LNCaP clone FGC (cell line): ENCODE measurements at regions not wholly inside any gene's neighbourhood (a gene's known extent, or its start where the extent isn't known, plus 50 kb on each side); places are given as distances from the start of the nearest gene placed in this dataset.
A peak's percentile ranks its signal among the peaks of the same experiment; 100 is the strongest.

Experiments
- DNase-seq: peaks from one replicate; pipeline ENCODE4 v3.0.0-alpha.2; 2011; ENCODE audit warnings: low read depth
- H3K4me3 ChIP-seq: 2 replicates; pipeline ENCODE4 v1.5.1; 2011; ENCODE audit warnings: mild to moderate bottlenecking, low read depth, low read length, control low read depth
- CTCF ChIP-seq: IDR thresholded peaks from 2 replicates; pipeline ENCODE4 v1.5.1; 2012; ENCODE audit warnings: mild to moderate bottlenecking; ENCODE audit not compliant: control insufficient read depth, insufficient read depth; ENCODE audit errors: extremely low read depth

GRCh38 chr6:94658929-94659328 lies 918.4 kb upstream of the MANEA start:
- no peak for TF ChIP-seq CTCF
- no peak overlapping the region for H3K4me3 ChIP-seq
- DNase-seq, result no peak

- no peak overlapping the region for H3K4me3 ChIP-seq
- no peak for DNase-seq
- TF ChIP-seq CTCF, result no peak
Measured at GRCh38 chr6:94651239-94651638, 926.1 kb upstream of the MANEA start.

GRCh38 chr6:94645191-94645590 lies 932.1 kb upstream of the MANEA start:
- DNase-seq, result no peak
- no peak overlapping the region for H3K4me3 ChIP-seq
- TF ChIP-seq CTCF, result no peak

GRCh38 chr6:94639564-94639963 lies 937.8 kb upstream of the MANEA start:
- no peak for TF ChIP-seq CTCF
- no peak for DNase-seq
- H3K4me3 ChIP-seq, result no peak overlapping the region

GRCh38 chr6:94636780-94637385 lies 940.5 kb upstream of the MANEA start:
- no peak overlapping the region for H3K4me3 ChIP-seq
- DNase-seq, result peak; percentile 22
- peak; percentile 59 for TF ChIP-seq CTCF

GRCh38 chr6:94623586-94623985 lies 953.7 kb upstream of the MANEA start:
- TF ChIP-seq CTCF, result no peak
- DNase-seq, result no peak
- H3K4me3 ChIP-seq, result no peak overlapping the region

- no peak overlapping the region for H3K4me3 ChIP-seq
- TF ChIP-seq CTCF, result no peak
- no peak for DNase-seq
Measured at GRCh38 chr6:94622783-94623182, 954.6 kb upstream of the MANEA start.
